ENCODE measurements at regions not wholly inside any gene's neighbourhood (a gene's known extent, or its start where the extent isn't known, plus 50 kb on each side); places are given as distances from the start of the nearest gene placed in this dataset.

- 39 to 58% (median 42%) methylated on average over 2 of the region's 2 CpGs for WGBS, 4 donors
- Histone ChIP-seq H3K9me3 (no peaks in the 10 kb centered on the region), H3K4me3 (no peak overlapping the region), H3K36me3 (no peaks in the 10 kb centered on the region), H3K27ac (no peak overlapping the region), H3K27me3 (no peaks in the 10 kb centered on the region), H3K4me1 (peaks cover 0 to 10% (median 0%) of the 10 kb centered on the region in 12 donors)
- TF ChIP-seq CTCF (IDR thresholded peaks at IDR 0.05): no peak
- no peak for TF ChIP-seq POLR2A (IDR thresholded peaks at IDR 0.05)
- intact Hi-C loops (cut with DNase I): no loop called here
- DNase-seq (no peak), ATAC-seq (no peak)
These were observed 204.2 kb upstream of the IL15 start for GRCh38 chr4:141432000-141432712.

- ATAC-seq (no peak), DNase-seq (no peak)
- TF ChIP-seq POLR2A (IDR thresholded peaks at IDR 0.05): no peak
- no peak for TF ChIP-seq CTCF (IDR thresholded peaks at IDR 0.05)
- H3K27ac ChIP-seq: no peak overlapping the region
- WGBS, 4 donors: 79 to 84% (median 81%) methylated on average over 3 of the region's 3 CpGs
- H3K36me3 ChIP-seq: no peaks in the 10 kb centered on the region
- H3K27me3 ChIP-seq: no peaks in the 10 kb centered on the region
- peaks cover 0 to 4% (median 0%) of the 10 kb centered on the region in 12 donors for H3K4me1 ChIP-seq
- intact Hi-C loops (cut with DNase I): no loop called here
- H3K9me3 ChIP-seq: no peaks in the 10 kb centered on the region
- H3K4me3 ChIP-seq: no peak overlapping the region
These were observed 200.7 kb upstream of the IL15 start for GRCh38 chr4:141435446-141436225.

- Histone ChIP-seq H3K27me3 (no peaks in the 10 kb centered on the region), H3K27ac (no peak overlapping the region), H3K36me3 (no peaks in the 10 kb centered on the region), H3K4me3 (no peak overlapping the region), H3K4me1 (no peaks in the 10 kb centered on the region), H3K9me3 (no peaks in the 10 kb centered on the region)
- no peak for TF ChIP-seq CTCF (IDR thresholded peaks at IDR 0.05)
- TF ChIP-seq POLR2A (IDR thresholded peaks at IDR 0.05): no peak
- WGBS, 4 donors: 82 to 87% (median 85%) methylated on average over 1 of the region's 1 CpG
- intact Hi-C loops (cut with DNase I): no loop called here
- DNase-seq: no peak
- ATAC-seq: no peak
These were observed 197.2 kb upstream of the IL15 start for GRCh38 chr4:141439223-141439622.

GRCh38 chr4:141447761-141448160 is 188.6 kb upstream of the IL15 start:
- Histone ChIP-seq H3K9me3 (peaks cover 0 to 4% (median 0%) of the 10 kb centered on the region in 12 donors), H3K27me3 (no peaks in the 10 kb centered on the region), H3K27ac (no peak overlapping the region), H3K4me1 (no peaks in the 10 kb centered on the region), H3K4me3 (no peak overlapping the region), H3K36me3 (no peaks in the 10 kb centered on the region)
- 65 to 88% (median 86%) methylated on average over 1 of the region's 1 CpG for WGBS, 4 donors
- DNase-seq: no peak
- intact Hi-C loops (cut with DNase I): no loop called here
- ATAC-seq: no peak
- TF ChIP-seq CTCF (IDR thresholded peaks at IDR 0.05) (no peak), POLR2A (IDR thresholded peaks at IDR 0.05) (no peak)
